SH-SY5Y (cell line): ENCODE measurements at regions not wholly inside any gene's neighbourhood (a gene's known extent, or its start where the extent isn't known, plus 50 kb on each side); places are given as distances from the start of the nearest gene placed in this dataset.

ENCODE experiments used
- GATA2 ChIP-seq: IDR thresholded peaks from 2 replicates; pipeline ENCODE4 v1.6.1; 2011; ENCODE audit warnings: mild to moderate bottlenecking, low read depth, low read length
- GATA3 ChIP-seq: IDR thresholded peaks from 2 replicates; pipeline ENCODE4 v1.6.1; 2011; ENCODE audit warnings: low read depth, mild to moderate bottlenecking, low read length, moderate library complexity

- TF ChIP-seq GATA3 (no peak), GATA2 (no peak)
These were observed 87.5 kb upstream of the SLC35G4 start for GRCh38 chr18:11521853-11522252.
